Sigmoid colon (tissue), 6 donors: ENCODE measurements at regions not wholly inside any gene's neighbourhood (a gene's known extent, or its start where the extent isn't known, plus 50 kb on each side); places are given as distances from the start of the nearest gene placed in this dataset.

Experiments
- DNase-seq: peaks from one replicate; pipeline ENCODE4 v3.0.0-alpha.2; 2019
- H3K27ac ChIP-seq, 4 donors: fragments of 200-600 bp; sonication (generic); one replicate each; pipeline ENCODE4 v1.5.1; 2016 to 2019; ENCODE audit warnings: mild to moderate bottlenecking in 1 of 4
- H3K27me3 ChIP-seq, 3 donors: fragments of 200-600 bp; sonication (generic); one replicate each; pipeline ENCODE4 v1.5.1; 2019; ENCODE audit warnings: mild to moderate bottlenecking in 1 of 3
- H3K36me3 ChIP-seq, 4 donors: fragments of 200-600 bp; sonication (generic); one replicate each; pipeline ENCODE4 v1.5.1; 2016 to 2019
- H3K4me1 ChIP-seq, 4 donors: fragments of 200-600 bp; sonication (generic); one replicate each; pipeline ENCODE4 v1.5.1; 2017 to 2019
- H3K4me3 ChIP-seq, 4 donors: fragments of 200-600 bp; sonication (generic); one replicate each; pipeline ENCODE4 v1.5.1; 2017 to 2019; ENCODE audit warnings: mild to moderate bottlenecking in 2 of 4, moderate library complexity in 1 of 4
- H3K9me3 ChIP-seq, 4 donors: fragments of 200-600 bp in 3 of 4; sonication (generic) in 3 of 4; one replicate each; pipeline versions ENCODE4 v1.5.1 to v1.6.1; 2013 to 2019
- CTCF ChIP-seq, 4 experiments: fragments of 450-650 bp in 3 of 4; fragments of 200-600 bp in 1 of 4; IDR thresholded peaks; one replicate each; pipeline ENCODE4 v1.5.1; 2016 to 2019; ENCODE audit warnings: antibody characterized with exemption in 4 of 4, mild to moderate bottlenecking in 3 of 4, moderate library complexity in 2 of 4
- EP300 ChIP-seq, 4 donors: sonication (generic); formaldehyde crosslinking; IDR thresholded peaks; one replicate each; pipeline ENCODE4 v1.6.1; 2017; ENCODE audit warnings: antibody characterized with exemption in 4 of 4
- POLR2A ChIP-seq, 2 donors: fragments of 450-650 bp; IDR thresholded peaks; one replicate each; pipeline ENCODE4 v1.6.1; 2016; ENCODE audit warnings: antibody characterized with exemption in 2 of 2, mild to moderate bottlenecking in 2 of 2, moderate library complexity in 2 of 2
- POLR2AphosphoS5 ChIP-seq, 4 donors: sonication (generic); formaldehyde crosslinking; IDR thresholded peaks; one replicate each; pipeline ENCODE4 v1.6.1; 2017; ENCODE audit warnings: antibody characterized with exemption in 4 of 4
- WGBS, 2 donors: extraction: QIAGEN DNeasy Blood & Tissue Kit; methylation state at CpG; one replicate each; pipeline ENCODE4 v1.1.7; 2013; 5-methylcytosine and 5-hydroxymethylcytosine counted together
- intact Hi-C: fragments of 100-400 bp; cut with DNase I; formaldehyde crosslinking; loops from one replicate; pipeline ENCODE4 v1.15.1; 2023
- donor health status: healthy with polysubstance abuse.
- donor health status: healthy.

DNA sequence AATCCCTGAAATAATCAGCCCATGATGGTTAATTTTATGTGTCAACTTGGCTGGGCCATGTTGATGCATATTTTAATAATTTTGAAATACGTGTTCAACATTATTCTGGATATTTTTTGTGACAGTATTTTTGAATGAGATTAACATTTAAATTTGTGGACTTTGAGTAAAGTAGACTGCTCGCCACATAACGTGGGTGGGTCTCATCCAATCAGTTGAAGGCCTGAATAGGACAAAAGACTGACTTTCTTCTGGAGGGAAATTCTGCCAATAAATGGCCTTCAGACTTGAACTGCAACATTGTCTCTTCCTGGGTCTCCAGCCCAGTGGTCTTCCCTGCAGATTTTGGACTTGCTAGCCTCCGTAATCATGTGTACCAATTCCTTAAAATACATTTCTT, 53.6 kb upstream of the BICC1 start:
- 89 to 92% methylated on average over 4 of the region's 4 CpGs for WGBS, 2 donors
- Histone ChIP-seq H3K9me3 (no peaks in the 10 kb centered on the region), H3K36me3 (no peaks in the 10 kb centered on the region), H3K4me3 (no peak overlapping the region), H3K27me3 (no peaks in the 10 kb centered on the region), H3K27ac (no peak overlapping the region), H3K4me1 (no peaks in the 10 kb centered on the region)
- TF ChIP-seq POLR2AphosphoS5 (IDR thresholded peaks at IDR 0.05) (no peak), POLR2A (IDR thresholded peaks at IDR 0.05) (no peak), CTCF (IDR thresholded peaks at IDR 0.05) (no peak), EP300 (IDR thresholded peaks at IDR 0.05) (no peak)
- intact Hi-C loops: no loop called here
- DNase-seq: no peak

GRCh38 chr10:58460157-58460556, 52.5 kb upstream of the BICC1 start:
- intact Hi-C loops: no loop called here
- H3K9me3 ChIP-seq: no peaks in the 10 kb centered on the region
- H3K36me3 ChIP-seq: no peaks in the 10 kb centered on the region
- no peaks in the 10 kb centered on the region for H3K27me3 ChIP-seq
- 97 to 100% methylated on average over 1 of the region's 1 CpG for WGBS, 2 donors
- no peak overlapping the region for H3K27ac ChIP-seq
- no peak for DNase-seq
- H3K4me1 ChIP-seq: no peaks in the 10 kb centered on the region
- H3K4me3 ChIP-seq: no peak overlapping the region
- TF ChIP-seq POLR2AphosphoS5 (IDR thresholded peaks at IDR 0.05): no peak
- TF ChIP-seq CTCF (IDR thresholded peaks at IDR 0.05): no peak
- no peak for TF ChIP-seq EP300 (IDR thresholded peaks at IDR 0.05)
- no peak for TF ChIP-seq POLR2A (IDR thresholded peaks at IDR 0.05)

- TF ChIP-seq EP300 (IDR thresholded peaks at IDR 0.05) (no peak), POLR2AphosphoS5 (IDR thresholded peaks at IDR 0.05) (no peak), POLR2A (IDR thresholded peaks at IDR 0.05) (no peak), CTCF (IDR thresholded peaks at IDR 0.05) (no peak)
- intact Hi-C loops: no loop called here
These were observed 49.7 kb upstream of the BICC1 start for GRCh38 chr10:58462863-58463507.

More at GRCh38 chr10:58462863-58463507, 49.7 kb upstream of the BICC1 start:
- H3K4me1 ChIP-seq: no peaks in the 10 kb centered on the region
- H3K36me3 ChIP-seq: no peaks in the 10 kb centered on the region
- 88 to 92% methylated on average over 3 of the region's 3 CpGs for WGBS, 2 donors
- DNase-seq: no peak
- H3K4me3 ChIP-seq: no peak overlapping the region
- H3K27me3 ChIP-seq: no peaks in the 10 kb centered on the region
- H3K27ac ChIP-seq: no peak overlapping the region
- H3K9me3 ChIP-seq: no peaks in the 10 kb centered on the region
